ENCODE measurements at regions not wholly inside any gene's neighbourhood (a gene's known extent, or its start where the extent isn't known, plus 50 kb on each side); places are given as distances from the start of the nearest gene placed in this dataset.

DNA sequence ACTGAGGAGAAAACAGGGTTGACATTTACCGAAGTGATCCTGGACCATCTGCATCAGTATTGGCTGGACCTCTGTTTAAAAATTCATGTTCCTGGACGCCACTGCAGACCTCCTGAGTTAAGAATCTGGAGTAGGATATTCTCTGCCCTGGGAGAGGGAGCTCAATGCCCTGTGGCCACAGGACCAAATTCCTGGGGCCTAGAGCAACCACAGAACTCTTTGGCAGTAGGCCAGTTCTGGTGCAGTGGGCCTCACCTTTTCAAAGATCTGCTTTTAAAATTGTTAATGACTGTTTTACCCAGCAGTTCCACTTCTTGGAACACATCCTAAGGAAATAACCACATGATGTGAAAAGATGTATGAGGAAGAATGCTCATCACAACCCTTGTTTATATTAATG lies 133.3 kb upstream of the ADPGK start:
- Histone ChIP-seq H3K4me1 (ENCODE audit: insufficient read depth) (no peaks in the 10 kb centered on the region), H3K27ac (no peak overlapping the region), H3K36me3 (replicated peaks; ENCODE audit: insufficient read depth, low read depth) (no peaks in the 10 kb centered on the region), H4K20me1 (ENCODE audit: insufficient read depth, poor library complexity, severe bottlenecking) (no peaks in the 10 kb centered on the region), H3K4me3 (no peak overlapping the region), H2AFZ (no peak overlapping the region), H3K9me3 (ENCODE audit: low read depth) (no peaks in the 10 kb centered on the region), H3K27me3 (no peaks in the 10 kb centered on the region), H3K79me2 (no peaks in the 10 kb centered on the region), H3K9me2 (replicated peaks; ENCODE audit: insufficient read depth) (no peaks in the 10 kb centered on the region), H3K4me2 (no peak overlapping the region)
- TF ChIP-seq EZH2 (IDR thresholded peaks at IDR 0.05; ENCODE audit: borderline replicate concordance), result no peak
- TF ChIP-seq, protein P1, sequence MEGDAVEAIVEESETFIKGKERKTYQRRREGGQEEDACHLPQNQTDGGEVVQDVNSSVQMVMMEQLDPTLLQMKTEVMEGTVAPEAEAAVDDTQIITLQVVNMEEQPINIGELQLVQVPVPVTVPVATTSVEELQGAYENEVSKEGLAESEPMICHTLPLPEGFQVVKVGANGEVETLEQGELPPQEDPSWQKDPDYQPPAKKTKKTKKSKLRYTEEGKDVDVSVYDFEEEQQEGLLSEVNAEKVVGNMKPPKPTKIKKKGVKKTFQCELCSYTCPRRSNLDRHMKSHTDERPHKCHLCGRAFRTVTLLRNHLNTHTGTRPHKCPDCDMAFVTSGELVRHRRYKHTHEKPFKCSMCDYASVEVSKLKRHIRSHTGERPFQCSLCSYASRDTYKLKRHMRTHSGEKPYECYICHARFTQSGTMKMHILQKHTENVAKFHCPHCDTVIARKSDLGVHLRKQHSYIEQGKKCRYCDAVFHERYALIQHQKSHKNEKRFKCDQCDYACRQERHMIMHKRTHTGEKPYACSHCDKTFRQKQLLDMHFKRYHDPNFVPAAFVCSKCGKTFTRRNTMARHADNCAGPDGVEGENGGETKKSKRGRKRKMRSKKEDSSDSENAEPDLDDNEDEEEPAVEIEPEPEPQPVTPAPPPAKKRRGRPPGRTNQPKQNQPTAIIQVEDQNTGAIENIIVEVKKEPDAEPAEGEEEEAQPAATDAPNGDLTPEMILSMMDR (IDR thresholded peaks at IDR 0.05; ENCODE audit: poor library complexity), result no peak
- DNase-seq (ENCODE audit: low spot score), result no peak
- 91% methylated on average over 2 of the region's 2 CpGs for WGBS (ENCODE audit: low lambda C conversion rate, missing lambda C conversion rate)

DNA sequence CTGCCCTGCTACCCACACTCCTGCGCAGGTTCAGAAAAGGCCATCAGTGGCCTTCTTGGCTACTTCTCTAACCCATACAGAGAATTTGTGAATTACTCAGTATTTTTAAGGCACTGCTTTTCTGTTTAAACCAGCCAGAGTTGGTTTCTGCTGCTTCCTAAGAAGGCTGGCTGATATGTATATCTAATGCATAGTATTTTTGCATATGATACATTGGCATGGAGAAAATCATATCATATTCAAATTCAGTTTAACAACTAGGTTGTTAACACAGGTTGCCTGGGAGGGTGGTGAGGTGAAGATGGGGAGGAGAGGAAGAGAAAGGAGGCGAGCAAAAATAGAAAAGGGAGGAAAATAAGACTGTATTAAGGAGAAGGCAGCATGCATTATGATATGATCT lies 132.8 kb upstream of the ADPGK start:
- Histone ChIP-seq H3K4me3 (no peak overlapping the region), H3K36me3 (replicated peaks; ENCODE audit: insufficient read depth, low read depth) (no peaks in the 10 kb centered on the region), H3K9me2 (replicated peaks; ENCODE audit: insufficient read depth) (no peaks in the 10 kb centered on the region), H3K79me2 (no peaks in the 10 kb centered on the region), H3K4me2 (no peak overlapping the region), H3K27ac (no peak overlapping the region), H2AFZ (no peak overlapping the region), H4K20me1 (ENCODE audit: insufficient read depth, poor library complexity, severe bottlenecking) (no peaks in the 10 kb centered on the region), H3K4me1 (ENCODE audit: insufficient read depth) (no peaks in the 10 kb centered on the region), H3K9me3 (ENCODE audit: low read depth) (no peaks in the 10 kb centered on the region), H3K27me3 (no peaks in the 10 kb centered on the region)
- WGBS (ENCODE audit: low lambda C conversion rate, missing lambda C conversion rate), result 98% methylated on average over 2 of the region's 2 CpGs
- TF ChIP-seq EZH2phosphoT487 (IDR thresholded peaks at IDR 0.05; ENCODE audit: low read depth, severe bottlenecking, unreplicated experiment), result no peak
- no peak for TF ChIP-seq EZH2 (IDR thresholded peaks at IDR 0.05; ENCODE audit: borderline replicate concordance)
- TF ChIP-seq, protein P1 (IDR thresholded peaks at IDR 0.05; ENCODE audit: poor library complexity), result no peak
- no peak for DNase-seq (ENCODE audit: low spot score)

DNA sequence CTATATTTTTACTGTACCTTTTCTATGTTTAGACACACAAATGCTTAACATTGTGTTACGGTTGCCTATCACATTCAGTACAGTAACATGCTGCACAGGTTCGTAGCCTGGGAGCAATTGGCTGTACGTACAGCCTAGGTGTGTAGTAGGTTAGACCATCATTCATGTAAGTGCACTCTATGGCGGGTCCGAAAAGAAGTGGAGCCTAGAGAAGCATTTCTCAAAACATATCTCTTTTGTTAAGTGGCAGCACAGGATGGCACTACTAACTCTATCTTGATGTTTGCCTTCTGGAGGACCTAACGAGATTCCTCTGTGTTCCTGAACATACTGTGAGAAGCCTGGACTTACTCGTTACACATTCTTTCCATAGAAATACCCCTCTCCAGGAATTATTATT lies 132.3 kb upstream of the ADPGK start:
- WGBS (ENCODE audit: low lambda C conversion rate, missing lambda C conversion rate), result 84% methylated on average over 7 of the region's 7 CpGs
- TF ChIP-seq EZH2phosphoT487 (IDR thresholded peaks at IDR 0.05; ENCODE audit: low read depth, severe bottlenecking, unreplicated experiment) (no peak), EZH2 (IDR thresholded peaks at IDR 0.05; ENCODE audit: borderline replicate concordance) (no peak)
- TF ChIP-seq, protein P1 (IDR thresholded peaks at IDR 0.05; ENCODE audit: poor library complexity), result no peak
- Histone ChIP-seq H3K36me3 (replicated peaks; ENCODE audit: insufficient read depth, low read depth) (no peaks in the 10 kb centered on the region), H3K4me1 (ENCODE audit: insufficient read depth) (no peaks in the 10 kb centered on the region), H3K27me3 (no peaks in the 10 kb centered on the region), H3K27ac (no peak overlapping the region), H3K79me2 (no peaks in the 10 kb centered on the region), H2AFZ (no peak overlapping the region), H3K4me3 (no peak overlapping the region), H3K9me2 (replicated peaks; ENCODE audit: insufficient read depth) (no peaks in the 10 kb centered on the region), H3K4me2 (no peak overlapping the region), H4K20me1 (ENCODE audit: insufficient read depth, poor library complexity, severe bottlenecking) (no peaks in the 10 kb centered on the region), H3K9me3 (ENCODE audit: low read depth) (no peaks in the 10 kb centered on the region)
- no peak for DNase-seq (ENCODE audit: low spot score)

DNA sequence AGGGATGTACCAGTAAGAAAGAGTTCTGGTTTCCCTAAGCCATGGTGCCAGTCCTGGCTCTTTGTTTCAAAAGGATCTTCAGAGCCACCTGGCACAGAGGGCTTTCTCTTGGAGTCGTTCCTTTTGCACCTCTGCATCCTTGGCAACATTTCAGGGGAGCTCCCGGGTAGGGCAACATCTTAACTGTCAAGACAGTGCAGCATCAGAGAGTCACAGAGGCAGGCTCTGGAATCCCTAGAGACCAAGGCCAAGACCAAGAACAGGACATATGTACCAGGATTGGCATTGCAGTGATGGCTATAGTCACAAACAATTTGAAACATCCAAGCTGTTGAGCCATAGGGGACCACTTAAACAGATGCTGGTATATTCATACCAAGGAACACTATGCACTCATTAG lies 129.4 kb upstream of the ADPGK start:
- H3K27ac ChIP-seq, result no peak overlapping the region
- H3K27me3 ChIP-seq, result no peaks in the 10 kb centered on the region
- WGBS (ENCODE audit: low lambda C conversion rate, missing lambda C conversion rate), result 93% methylated on average over 2 of the region's 2 CpGs
- H3K4me1 ChIP-seq (ENCODE audit: insufficient read depth), result no peaks in the 10 kb centered on the region
- H2AFZ ChIP-seq, result no peak overlapping the region
- H4K20me1 ChIP-seq (ENCODE audit: insufficient read depth, poor library complexity, severe bottlenecking), result no peaks in the 10 kb centered on the region
- no peak overlapping the region for H3K4me3 ChIP-seq
- H3K4me2 ChIP-seq, result no peak overlapping the region
- no peaks in the 10 kb centered on the region for H3K9me3 ChIP-seq (ENCODE audit: low read depth)
- TF ChIP-seq EZH2phosphoT487 (IDR thresholded peaks at IDR 0.05; ENCODE audit: low read depth, severe bottlenecking, unreplicated experiment), result no peak
- no peak for TF ChIP-seq EZH2 (IDR thresholded peaks at IDR 0.05; ENCODE audit: borderline replicate concordance)
- TF ChIP-seq, protein P1 (IDR thresholded peaks at IDR 0.05; ENCODE audit: poor library complexity), result no peak
- no peaks in the 10 kb centered on the region for H3K9me2 ChIP-seq (replicated peaks; ENCODE audit: insufficient read depth)
- no peaks in the 10 kb centered on the region for H3K36me3 ChIP-seq (replicated peaks; ENCODE audit: insufficient read depth, low read depth)
- no peak for DNase-seq (ENCODE audit: low spot score)
- no peaks in the 10 kb centered on the region for H3K79me2 ChIP-seq

All from hepatocyte (in vitro differentiated cells).